H1 (cell line): ENCODE measurements at regions not wholly inside any gene's neighbourhood (a gene's known extent, or its start where the extent isn't known, plus 50 kb on each side); places are given as distances from the start of the nearest gene placed in this dataset.

ENCODE experiments used
- CHD1 ChIP-seq: IDR thresholded peaks from 2 replicates; pipeline ENCODE4 v1.6.1; 2012; ENCODE audit warnings: low read depth, low read length, improper control_type of control experiment
- CTCF ChIP-seq, 3 experiments: IDR thresholded peaks; 1 replicate in 2 of 3; 2 replicates in 1 of 3; pipeline versions ENCODE4 v1.5.1 to v1.6.1; 2011; ENCODE audit warnings: low read length in 3 of 3, mild to moderate bottlenecking in 3 of 3, inconsistent platforms in 2 of 3, low read depth in 1 of 3, moderate library complexity in 1 of 3; ENCODE audit not compliant: insufficient read depth in 1 of 3; ENCODE audit errors: control extremely low read depth in 1 of 3
- EP300 ChIP-seq, 2 experiments: IDR thresholded peaks; 1 replicate in 1 of 2; 2 replicates in 1 of 2; pipeline ENCODE4 v1.6.1; 2011 to 2012; ENCODE audit warnings: low read depth in 2 of 2, low read length in 2 of 2, mild to moderate bottlenecking in 2 of 2, borderline replicate concordance in 1 of 2, inconsistent platforms in 1 of 2, moderate library complexity in 1 of 2
- EZH2 ChIP-seq: fragments of 200-600 bp; sonication (generic); IDR thresholded peaks from 2 replicates; pipeline ENCODE4 v1.7.1; 2012; ENCODE audit warnings: low read depth, mild to moderate bottlenecking, moderate library complexity, low read length, inconsistent platforms; ENCODE audit not compliant: severe bottlenecking
- KDM4A ChIP-seq: IDR thresholded peaks from one replicate; pipeline ENCODE4 v1.7.1; 2012; ENCODE audit warnings: low read depth, mild to moderate bottlenecking, moderate library complexity, low read length, inconsistent platforms; ENCODE audit not compliant: severe bottlenecking
- MAX ChIP-seq: IDR thresholded peaks from 2 replicates; pipeline ENCODE4 v1.6.1; 2012; ENCODE audit warnings: inconsistent platforms
- PHF8 ChIP-seq: fragments of 200-600 bp; sonication (generic); conservative IDR thresholded peaks from 2 replicates; pipeline ENCODE4 v1.7.1; 2012; ENCODE audit warnings: low read depth, mild to moderate bottlenecking, inconsistent platforms, low read length, moderate library complexity
- POLR2A ChIP-seq, 2 experiments: IDR thresholded peaks; 1 replicate in 1 of 2; 2 replicates in 1 of 2; pipeline ENCODE4 v1.6.1; 2011; ENCODE audit warnings: low read depth in 2 of 2, low read length in 2 of 2, mild to moderate bottlenecking in 2 of 2; ENCODE audit errors: control extremely low read depth in 1 of 2
- SIN3A ChIP-seq, 2 experiments: IDR thresholded peaks in 1 of 2; conservative IDR thresholded peaks in 1 of 2; 2 replicates each; pipeline ENCODE4 v1.6.1; 2011 to 2012; ENCODE audit warnings: low read length in 2 of 2, improper control_type of control experiment in 1 of 2, low read depth in 1 of 2, mild to moderate bottlenecking in 1 of 2

- TF ChIP-seq EP300 (IDR thresholded peaks at IDR 0.05; ENCODE audit: borderline replicate concordance in 1 of 2, low read depth in 2 of 2, low read length in 2 of 2) (no peak), PHF8 (no peak), CTCF (IDR thresholded peaks at IDR 0.05; ENCODE audit: control extremely low read depth in 1 of 3, insufficient read depth in 1 of 3, low read depth in 1 of 3, low read length in 3 of 3) (no peak), SIN3A (conservative IDR thresholded peaks at IDR 0.05 in 1 of 2, IDR thresholded peaks at IDR 0.05 in 1 of 2; ENCODE audit: low read depth in 1 of 2, low read length in 2 of 2) (no peak), KDM4A (no peak), MAX (no peak), CHD1 (no peak), POLR2A (IDR thresholded peaks at IDR 0.05; ENCODE audit: control extremely low read depth in 1 of 2, low read depth in 2 of 2, low read length in 2 of 2) (no peak), EZH2 (no peak)
These were observed 76.8 kb downstream of the TTLL2 start for GRCh38 chr6:167401525-167402194.
